ENCODE measurements at regions not wholly inside any gene's neighbourhood (a gene's known extent, or its start where the extent isn't known, plus 50 kb on each side); places are given as distances from the start of the nearest gene placed in this dataset.

DNA sequence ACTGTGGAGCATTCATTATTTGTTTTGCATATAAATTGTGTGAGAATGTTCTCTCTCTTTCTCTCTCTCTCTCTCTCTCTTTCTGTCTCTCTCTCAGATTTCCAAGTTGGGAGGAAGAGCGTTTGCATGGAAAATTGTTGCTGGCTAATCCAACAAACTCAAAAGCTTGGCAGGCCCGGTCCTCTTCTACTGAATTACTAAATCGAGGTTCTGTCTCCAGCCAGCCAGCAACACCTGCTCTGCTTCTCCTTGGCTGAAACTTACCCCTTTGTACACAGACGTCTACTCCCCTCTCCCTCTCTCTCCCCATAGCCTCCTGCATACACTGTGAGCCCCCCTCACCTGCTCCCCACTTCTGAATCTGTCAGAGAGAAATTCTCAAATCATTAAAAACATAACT, 996.4 kb upstream of the AUTS2 start:
- H3K27me3 ChIP-seq = no peaks in the 10 kb centered on the region
- H3K4me3 ChIP-seq = no peak overlapping the region
- 8 to 14% (median 10%) methylated on average over 4 of the region's 4 CpGs for WGBS, 3 donors
- H3K9me3 ChIP-seq = no peaks in the 10 kb centered on the region
- intact Hi-C loops (cut with DNase I) = no loop called here
- no peak for DNase-seq
- no peaks in the 10 kb centered on the region for H3K36me3 ChIP-seq
- TF ChIP-seq POLR2A (IDR thresholded peaks at IDR 0.05) (no peak), CTCF (IDR thresholded peaks at IDR 0.05) (no peak), EP300 (IDR thresholded peaks at IDR 0.05) (no peak)
- H3K27ac ChIP-seq = no peak overlapping the region
- no peaks in the 10 kb centered on the region for H3K4me1 ChIP-seq (ENCODE audit: insufficient read depth)

- WGBS, 3 donors = 14 to 68% (median 55%) methylated on average over 1 of the region's 1 CpG
Measured at GRCh38 chr7:68604541-68604940, 993.7 kb upstream of the AUTS2 start.

DNA sequence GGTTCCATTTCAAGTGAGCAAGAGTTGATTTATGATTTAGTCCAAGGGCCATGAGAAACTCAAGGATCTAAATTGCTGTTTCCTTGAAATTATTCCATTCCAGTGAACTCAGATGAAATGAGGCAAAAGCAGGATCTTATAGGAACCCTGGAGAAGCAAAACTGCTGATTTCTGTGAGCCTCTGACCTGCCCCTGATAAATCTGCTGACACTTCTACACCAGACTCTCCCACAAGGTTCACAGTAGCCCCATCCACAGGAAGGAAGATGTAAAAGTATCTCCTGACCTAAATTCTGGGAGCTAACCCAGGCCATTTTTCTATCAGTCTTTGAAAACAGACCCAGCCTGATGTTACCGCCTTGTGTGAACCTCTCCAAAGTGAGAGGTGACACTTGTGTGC, 987.6 kb upstream of the AUTS2 start:
- no peak for DNase-seq
- WGBS, 3 donors = 87 to 89% (median 88%) methylated on average over 1 of the region's 1 CpG
- Histone ChIP-seq H3K27ac (no peak overlapping the region), H3K4me1 (ENCODE audit: insufficient read depth) (no peaks in the 10 kb centered on the region), H3K36me3 (no peaks in the 10 kb centered on the region), H3K4me3 (no peak overlapping the region), H3K27me3 (no peaks in the 10 kb centered on the region), H3K9me3 (no peaks in the 10 kb centered on the region)
- intact Hi-C loops (cut with DNase I) = no loop called here
- TF ChIP-seq CTCF (IDR thresholded peaks at IDR 0.05) (no peak), POLR2A (IDR thresholded peaks at IDR 0.05) (no peak), EP300 (IDR thresholded peaks at IDR 0.05) (no peak)

More at GRCh38 chr7:68604541-68604940, 993.7 kb upstream of the AUTS2 start:
- Histone ChIP-seq H3K27ac (no peak overlapping the region), H3K36me3 (no peaks in the 10 kb centered on the region), H3K9me3 (no peaks in the 10 kb centered on the region), H3K27me3 (no peaks in the 10 kb centered on the region), H3K4me1 (ENCODE audit: insufficient read depth) (no peaks in the 10 kb centered on the region), H3K4me3 (no peak overlapping the region)
- intact Hi-C loops (cut with DNase I) = no loop called here
- TF ChIP-seq POLR2A (IDR thresholded peaks at IDR 0.05) = no peak
- no peak for TF ChIP-seq CTCF (IDR thresholded peaks at IDR 0.05)
- no peak for DNase-seq

DNA sequence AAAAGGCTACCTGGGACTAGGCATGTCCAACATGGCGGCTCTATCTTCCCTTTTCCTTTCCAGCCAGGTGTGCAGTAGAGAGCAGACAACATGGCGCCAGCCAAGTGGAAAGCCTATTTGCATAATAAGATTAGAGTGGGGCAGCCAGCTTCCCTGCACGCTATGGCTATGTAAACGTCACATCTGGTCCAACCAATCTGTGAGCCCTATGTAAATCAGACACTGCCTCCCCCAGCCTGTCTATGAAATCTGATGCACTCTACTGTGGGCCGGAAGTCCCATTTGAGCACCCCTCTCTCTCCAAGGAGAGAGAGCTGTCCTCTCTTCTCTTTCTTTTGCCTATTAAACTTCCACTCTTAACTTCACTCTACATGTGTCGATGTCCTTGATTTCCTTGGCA, 984.9 kb upstream of the AUTS2 start:
- no peak for DNase-seq
- H3K4me3 ChIP-seq = no peak overlapping the region
- H3K36me3 ChIP-seq = no peaks in the 10 kb centered on the region
- TF ChIP-seq CTCF (IDR thresholded peaks at IDR 0.05) (no peak), POLR2A (IDR thresholded peaks at IDR 0.05) (no peak), EP300 (IDR thresholded peaks at IDR 0.05) (no peak)
- 44 to 55% (median 54%) methylated on average over 6 of the region's 6 CpGs for WGBS, 3 donors
- H3K9me3 ChIP-seq = no peaks in the 10 kb centered on the region
- H3K4me1 ChIP-seq (ENCODE audit: insufficient read depth) = no peaks in the 10 kb centered on the region
- intact Hi-C loops (cut with DNase I) = no loop called here
- no peak overlapping the region for H3K27ac ChIP-seq
- H3K27me3 ChIP-seq = no peaks in the 10 kb centered on the region

- Histone ChIP-seq H3K36me3 (no peaks in the 10 kb centered on the region), H3K4me1 (ENCODE audit: insufficient read depth) (no peaks in the 10 kb centered on the region), H3K27ac (no peak overlapping the region), H3K27me3 (no peaks in the 10 kb centered on the region), H3K4me3 (no peak overlapping the region), H3K9me3 (no peaks in the 10 kb centered on the region)
- WGBS, 3 donors = 3 to 7% (median 6%) methylated on average over 4 of the region's 4 CpGs
- TF ChIP-seq POLR2A (IDR thresholded peaks at IDR 0.05) = no peak
- TF ChIP-seq EP300 (IDR thresholded peaks at IDR 0.05) = no peak
- intact Hi-C loops (cut with DNase I) = no loop called here
- DNase-seq = no peak
Measured at GRCh38 chr7:68613897-68614296, 984.4 kb upstream of the AUTS2 start.

Measured in ovary (tissue), 7 donors.